ENCODE measurements at regions not wholly inside any gene's neighbourhood (a gene's known extent, or its start where the extent isn't known, plus 50 kb on each side); places are given as distances from the start of the nearest gene placed in this dataset.

DNA sequence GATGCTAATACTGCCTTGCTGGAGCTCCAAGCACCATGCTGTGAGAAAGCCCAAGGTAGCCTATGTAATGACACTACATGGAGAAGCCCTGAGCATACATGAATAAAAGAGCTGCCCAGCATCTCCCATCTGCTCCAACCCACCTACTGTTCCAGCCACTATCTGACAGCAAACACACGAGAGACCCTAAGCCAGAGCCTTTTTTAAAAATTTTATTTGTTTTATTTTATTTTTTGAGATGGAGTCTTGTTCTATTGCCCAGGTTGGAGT is 95.2 kb upstream of the PRICKLE1 start:
- H3K4me2 ChIP-seq (ENCODE audit: low read length): no peak overlapping the region
- Mint-ChIP-seq H3K36me3 (ENCODE audit: low read depth, unreplicated experiment) (no peaks in the 10 kb centered on the region), H3K4me3 (ENCODE audit: unreplicated experiment) (no peak overlapping the region), H3K27ac (ENCODE audit: unreplicated experiment) (no peak overlapping the region), H3K27me3 (ENCODE audit: low read depth, unreplicated experiment) (no peaks in the 10 kb centered on the region), H3K9me3 (ENCODE audit: unreplicated experiment) (peaks cover 5% of the 10 kb centered on the region), H3K4me1 (ENCODE audit: low read depth, unreplicated experiment) (peaks cover 7% of the 10 kb centered on the region)
- H2AFZ ChIP-seq (ENCODE audit: low read depth, low read length): no peak overlapping the region
- no peaks in the 10 kb centered on the region for H3K79me2 ChIP-seq (ENCODE audit: insufficient read depth, low read length)
- H3K27me3 ChIP-seq (ENCODE audit: insufficient read depth, low read length): no peaks in the 10 kb centered on the region
- no peak overlapping the region for H3K9ac ChIP-seq (ENCODE audit: low read length)
- no peak overlapping the region for H3K27ac ChIP-seq (ENCODE audit: low read depth, low read length)
- no peaks in the 10 kb centered on the region for H3K36me3 ChIP-seq (ENCODE audit: insufficient read depth, low read length)
- TF ChIP-seq, protein P1, sequence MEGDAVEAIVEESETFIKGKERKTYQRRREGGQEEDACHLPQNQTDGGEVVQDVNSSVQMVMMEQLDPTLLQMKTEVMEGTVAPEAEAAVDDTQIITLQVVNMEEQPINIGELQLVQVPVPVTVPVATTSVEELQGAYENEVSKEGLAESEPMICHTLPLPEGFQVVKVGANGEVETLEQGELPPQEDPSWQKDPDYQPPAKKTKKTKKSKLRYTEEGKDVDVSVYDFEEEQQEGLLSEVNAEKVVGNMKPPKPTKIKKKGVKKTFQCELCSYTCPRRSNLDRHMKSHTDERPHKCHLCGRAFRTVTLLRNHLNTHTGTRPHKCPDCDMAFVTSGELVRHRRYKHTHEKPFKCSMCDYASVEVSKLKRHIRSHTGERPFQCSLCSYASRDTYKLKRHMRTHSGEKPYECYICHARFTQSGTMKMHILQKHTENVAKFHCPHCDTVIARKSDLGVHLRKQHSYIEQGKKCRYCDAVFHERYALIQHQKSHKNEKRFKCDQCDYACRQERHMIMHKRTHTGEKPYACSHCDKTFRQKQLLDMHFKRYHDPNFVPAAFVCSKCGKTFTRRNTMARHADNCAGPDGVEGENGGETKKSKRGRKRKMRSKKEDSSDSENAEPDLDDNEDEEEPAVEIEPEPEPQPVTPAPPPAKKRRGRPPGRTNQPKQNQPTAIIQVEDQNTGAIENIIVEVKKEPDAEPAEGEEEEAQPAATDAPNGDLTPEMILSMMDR (IDR thresholded peaks at IDR 0.05; ENCODE audit: insufficient read depth, low read depth, low read length): no peak
- no peak for TF ChIP-seq EZH2 (IDR thresholded peaks at IDR 0.05; ENCODE audit: insufficient read depth, low read length)
- DNase-seq (ENCODE audit: low read depth) (no peak), FAIRE-seq (no peak)
- H3K4me1 ChIP-seq (ENCODE audit: insufficient read depth, low read length): peaks cover 2% of the 10 kb centered on the region
- H4K20me1 ChIP-seq (ENCODE audit: insufficient read depth, low read length): no peaks in the 10 kb centered on the region
- H3K9me3 ChIP-seq (ENCODE audit: insufficient read depth, low read depth, low read length): no peaks in the 10 kb centered on the region
- no peak overlapping the region for H3K4me3 ChIP-seq (ENCODE audit: insufficient read depth, low read depth, low read length)

DNA sequence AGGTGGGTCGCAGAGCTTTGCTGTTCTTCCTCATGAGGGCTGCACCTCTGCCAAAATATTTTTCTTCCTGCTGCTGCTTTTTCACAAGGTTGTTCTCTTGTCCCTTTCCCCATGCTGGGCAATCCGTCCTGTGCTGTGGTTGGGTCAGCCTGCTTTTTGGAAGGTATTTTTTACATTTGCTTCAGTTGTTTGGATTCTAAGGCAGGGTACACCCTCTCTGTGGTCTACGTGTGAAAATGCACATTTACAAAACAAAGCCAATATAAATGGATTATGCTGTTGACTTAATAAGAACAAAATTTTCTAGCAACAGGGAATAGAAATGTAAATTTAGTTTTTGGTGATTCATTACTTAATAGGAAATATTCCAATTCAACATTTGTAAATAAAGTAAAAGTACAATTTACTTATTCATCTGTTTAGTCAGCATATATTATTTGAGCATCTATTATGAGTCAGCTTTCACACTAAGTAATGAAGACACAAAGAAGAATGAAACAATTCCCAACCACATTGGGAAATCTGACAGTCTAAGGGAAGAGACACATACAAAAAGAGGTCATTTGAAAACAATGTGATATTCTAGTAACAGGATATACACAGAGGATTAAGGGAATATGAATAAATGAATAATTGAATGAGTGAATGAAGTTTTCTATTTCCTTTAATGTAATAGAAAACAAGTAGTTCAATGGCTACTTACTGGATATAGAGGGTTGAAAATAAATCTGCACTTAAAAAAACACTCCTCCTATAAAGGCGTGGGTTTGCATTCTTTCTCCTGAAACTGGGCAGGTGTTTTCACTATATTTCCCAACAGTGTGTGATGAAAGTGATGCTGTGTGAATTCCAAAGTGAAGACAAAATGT is 94.6 kb upstream of the PRICKLE1 start:
- Histone ChIP-seq H3K27ac (ENCODE audit: low read depth, low read length) (no peak overlapping the region), H3K4me3 (ENCODE audit: insufficient read depth, low read depth, low read length) (no peak overlapping the region), H2AFZ (ENCODE audit: low read depth, low read length) (no peak overlapping the region), H3K9me3 (ENCODE audit: insufficient read depth, low read depth, low read length) (no peaks in the 10 kb centered on the region), H3K79me2 (ENCODE audit: insufficient read depth, low read length) (no peaks in the 10 kb centered on the region), H3K4me1 (ENCODE audit: insufficient read depth, low read length) (peaks cover 6% of the 10 kb centered on the region), H3K27me3 (ENCODE audit: insufficient read depth, low read length) (no peaks in the 10 kb centered on the region), H3K4me2 (ENCODE audit: low read length) (no peak overlapping the region), H3K36me3 (ENCODE audit: insufficient read depth, low read length) (no peaks in the 10 kb centered on the region), H4K20me1 (ENCODE audit: insufficient read depth, low read length) (no peaks in the 10 kb centered on the region), H3K9ac (ENCODE audit: low read length) (no peak overlapping the region)
- peaks cover 1% of the 10 kb centered on the region for H3K9me3 Mint-ChIP-seq (ENCODE audit: unreplicated experiment)
- H3K4me3 Mint-ChIP-seq (ENCODE audit: unreplicated experiment): no peak overlapping the region
- H3K27ac Mint-ChIP-seq (ENCODE audit: unreplicated experiment): no peak overlapping the region
- DNase-seq (ENCODE audit: low read depth) (peak; percentile 65), FAIRE-seq (no peak)
- H3K27me3 Mint-ChIP-seq (ENCODE audit: low read depth, unreplicated experiment): no peaks in the 10 kb centered on the region
- TF ChIP-seq, protein P1 (IDR thresholded peaks at IDR 0.05; ENCODE audit: insufficient read depth, low read depth, low read length): no peak
- no peak for TF ChIP-seq EZH2 (IDR thresholded peaks at IDR 0.05; ENCODE audit: insufficient read depth, low read length)
- H3K36me3 Mint-ChIP-seq (ENCODE audit: low read depth, unreplicated experiment): no peaks in the 10 kb centered on the region
- peaks cover 11% of the 10 kb centered on the region for H3K4me1 Mint-ChIP-seq (ENCODE audit: low read depth, unreplicated experiment)

DNA sequence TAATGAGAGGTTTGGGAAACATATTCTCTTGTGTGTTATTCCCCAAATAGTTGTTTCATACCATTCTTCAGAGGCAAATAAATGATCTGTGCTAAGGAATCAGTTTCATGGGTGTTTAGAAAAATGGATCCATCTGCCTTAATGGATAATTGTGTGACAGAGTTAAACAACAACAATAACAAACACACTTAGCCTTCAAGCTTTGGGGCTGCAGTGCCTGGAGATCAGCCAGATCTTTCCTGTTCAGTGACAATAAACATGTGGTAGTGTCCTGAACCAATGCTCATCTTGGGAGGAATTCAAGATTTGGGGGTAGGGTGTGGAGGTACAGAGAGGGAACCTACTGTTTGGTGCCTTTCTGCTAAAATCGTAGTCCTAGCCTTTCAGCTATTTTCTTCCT is 93.7 kb upstream of the PRICKLE1 start:
- no peak for FAIRE-seq

More for the DNA sequence above, 93.7 kb upstream of the PRICKLE1 start:
- no peaks in the 10 kb centered on the region for H3K27me3 Mint-ChIP-seq (ENCODE audit: low read depth, unreplicated experiment)
- no peaks in the 10 kb centered on the region for H3K79me2 ChIP-seq (ENCODE audit: insufficient read depth, low read length)
- H3K9me3 ChIP-seq (ENCODE audit: insufficient read depth, low read depth, low read length): no peaks in the 10 kb centered on the region
- no peaks in the 10 kb centered on the region for H3K27me3 ChIP-seq (ENCODE audit: insufficient read depth, low read length)
- TF ChIP-seq, protein P1 (IDR thresholded peaks at IDR 0.05; ENCODE audit: insufficient read depth, low read depth, low read length): no peak
- TF ChIP-seq EZH2 (IDR thresholded peaks at IDR 0.05; ENCODE audit: insufficient read depth, low read length): no peak
- H3K4me3 Mint-ChIP-seq (ENCODE audit: unreplicated experiment): no peak overlapping the region
- DNase-seq (ENCODE audit: low read depth): no peak
- H3K9ac ChIP-seq (ENCODE audit: low read length): no peak overlapping the region
- H3K9me3 Mint-ChIP-seq (ENCODE audit: unreplicated experiment): peaks cover 1% of the 10 kb centered on the region
- no peak overlapping the region for H3K27ac Mint-ChIP-seq (ENCODE audit: unreplicated experiment)
- H3K4me1 ChIP-seq (ENCODE audit: insufficient read depth, low read length): peaks cover 9% of the 10 kb centered on the region
- H3K36me3 Mint-ChIP-seq (ENCODE audit: low read depth, unreplicated experiment): no peaks in the 10 kb centered on the region
- no peak overlapping the region for H2AFZ ChIP-seq (ENCODE audit: low read depth, low read length)
- H3K4me2 ChIP-seq (ENCODE audit: low read length): no peak overlapping the region
- peaks cover 14% of the 10 kb centered on the region for H3K4me1 Mint-ChIP-seq (ENCODE audit: low read depth, unreplicated experiment)
- no peaks in the 10 kb centered on the region for H4K20me1 ChIP-seq (ENCODE audit: insufficient read depth, low read length)
- no peak overlapping the region for H3K4me3 ChIP-seq (ENCODE audit: insufficient read depth, low read depth, low read length)
- H3K27ac ChIP-seq (ENCODE audit: low read depth, low read length): no peak overlapping the region
- no peaks in the 10 kb centered on the region for H3K36me3 ChIP-seq (ENCODE audit: insufficient read depth, low read length)
